HG02571 (cell line): ENCODE measurements at regions not wholly inside any gene's neighbourhood (a gene's known extent, or its start where the extent isn't known, plus 50 kb on each side); places are given as distances from the start of the nearest gene placed in this dataset.

Source experiments
- ATAC-seq: cut with Tn5 transposase; IDR thresholded peaks from one replicate; pipeline ENCODE4 v1.9.1; 2021; ENCODE audit warnings: mild to moderate bottlenecking, moderate library complexity; ENCODE audit not compliant: unreplicated experiment

- ATAC-seq, result no peak
Measured at GRCh38 chr1:71269179-71269578, 188.3 kb upstream of the ZRANB2 start.

GRCh38 chr1:71267220-71267619 lies 186.4 kb upstream of the ZRANB2 start:
- ATAC-seq, result no peak

DNA sequence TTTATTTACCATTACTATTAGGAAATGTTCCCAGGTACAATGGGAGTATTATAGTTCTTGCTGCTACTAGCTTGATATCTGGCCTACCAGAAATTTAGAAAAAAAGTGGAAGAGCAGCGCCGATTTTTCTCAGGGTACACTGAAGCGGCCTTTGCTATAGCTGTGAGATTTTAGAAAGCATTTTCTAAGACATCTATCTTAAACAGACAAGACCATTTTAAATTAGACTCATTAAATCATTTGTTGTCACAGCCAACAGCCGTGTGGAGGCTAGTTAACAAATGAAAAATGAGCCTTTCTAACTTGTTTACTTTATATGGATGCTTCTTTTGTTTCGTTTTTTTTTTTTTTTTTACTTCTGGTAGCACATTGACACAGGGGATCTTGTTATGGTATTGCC lies 183.2 kb upstream of the ZRANB2 start:
- no peak for ATAC-seq

DNA sequence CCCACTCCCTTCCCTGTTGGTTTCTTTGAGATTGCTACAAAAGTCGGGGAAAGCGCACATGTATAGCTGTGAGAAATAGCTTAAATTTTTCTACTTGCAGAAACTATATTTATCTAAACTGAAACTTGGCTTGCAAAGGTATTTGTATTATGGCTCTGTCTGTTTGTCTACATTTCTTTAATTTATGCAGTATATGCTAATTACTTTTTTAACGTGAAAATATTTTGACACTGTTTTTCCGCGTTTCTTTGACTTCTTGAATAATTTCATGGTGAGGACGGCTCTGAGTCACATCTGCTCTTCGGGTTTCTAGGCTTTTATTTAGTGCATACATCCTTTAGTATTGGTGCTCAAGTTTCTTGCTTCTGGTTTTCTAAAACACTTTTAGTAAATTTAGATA lies 182.1 kb upstream of the ZRANB2 start:
- no peak for ATAC-seq

- no peak for ATAC-seq
Measured at GRCh38 chr1:71252900-71253299, 172.1 kb upstream of the ZRANB2 start.

DNA sequence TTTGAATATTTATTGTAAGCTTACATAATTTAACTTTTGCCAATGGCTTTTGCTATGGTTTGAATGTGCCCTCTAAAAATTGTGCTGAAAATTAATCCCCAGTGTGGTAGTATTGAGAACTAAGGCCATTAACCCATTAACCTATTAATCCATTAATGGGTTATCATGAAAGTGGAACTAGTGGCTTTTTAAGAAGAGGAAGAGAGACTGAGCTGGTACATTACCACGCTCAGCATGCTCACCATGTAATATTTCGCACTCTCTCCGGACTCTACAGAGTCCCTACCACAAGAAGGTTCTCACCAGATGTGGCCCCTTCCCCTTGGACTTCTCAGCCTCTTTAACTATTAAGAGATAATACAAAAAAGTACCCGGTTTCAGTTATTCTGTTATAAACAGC lies 164.4 kb upstream of the ZRANB2 start:
- ATAC-seq, result no peak

DNA sequence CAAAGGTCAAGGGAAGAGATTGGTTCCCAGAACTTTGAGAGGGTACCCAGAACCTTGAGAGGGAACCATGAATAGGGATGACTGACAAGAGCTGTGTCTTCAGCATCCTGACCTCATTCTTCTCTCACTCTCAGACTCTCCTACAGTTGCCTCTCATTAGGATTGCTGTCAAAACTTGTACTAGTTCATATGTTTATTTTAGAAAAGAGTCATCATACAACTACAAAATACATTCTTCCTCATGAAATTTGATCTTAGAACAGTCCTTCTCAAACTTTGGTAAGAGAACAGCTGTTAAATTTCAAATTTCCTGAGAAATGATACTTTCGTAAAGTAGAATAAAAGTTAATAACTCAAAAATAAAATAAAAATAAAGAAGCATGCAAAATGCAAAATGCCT lies 161.4 kb upstream of the ZRANB2 start:
- ATAC-seq, result no peak

GRCh38 chr1:71240656-71241055 lies 159.8 kb upstream of the ZRANB2 start:
- no peak for ATAC-seq

DNA sequence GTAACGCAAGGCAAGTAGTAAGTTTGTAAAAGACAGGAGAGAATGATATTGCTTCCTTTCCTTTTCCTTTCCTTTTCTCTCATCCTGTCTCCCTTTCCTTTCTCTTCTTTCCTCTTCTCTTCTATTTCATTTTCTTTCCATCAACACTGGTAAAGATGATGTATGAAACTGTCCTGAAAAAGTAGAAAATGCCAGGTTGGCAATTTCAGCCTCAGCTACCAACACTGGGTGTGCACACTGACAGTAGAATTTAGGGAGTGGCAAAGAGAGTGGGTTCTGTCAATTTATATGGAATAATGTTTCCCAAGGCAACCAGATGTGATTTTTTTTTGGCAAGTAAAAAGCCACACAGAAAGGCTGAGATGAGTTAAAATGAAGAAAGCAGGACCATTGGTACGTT lies 155.7 kb upstream of the ZRANB2 start:
- no peak for ATAC-seq

- ATAC-seq, result no peak
Measured at GRCh38 chr1:71233645-71234044, 152.8 kb upstream of the ZRANB2 start.

- no peak for ATAC-seq
Measured at GRCh38 chr1:71232786-71233185, 152.0 kb upstream of the ZRANB2 start.

DNA sequence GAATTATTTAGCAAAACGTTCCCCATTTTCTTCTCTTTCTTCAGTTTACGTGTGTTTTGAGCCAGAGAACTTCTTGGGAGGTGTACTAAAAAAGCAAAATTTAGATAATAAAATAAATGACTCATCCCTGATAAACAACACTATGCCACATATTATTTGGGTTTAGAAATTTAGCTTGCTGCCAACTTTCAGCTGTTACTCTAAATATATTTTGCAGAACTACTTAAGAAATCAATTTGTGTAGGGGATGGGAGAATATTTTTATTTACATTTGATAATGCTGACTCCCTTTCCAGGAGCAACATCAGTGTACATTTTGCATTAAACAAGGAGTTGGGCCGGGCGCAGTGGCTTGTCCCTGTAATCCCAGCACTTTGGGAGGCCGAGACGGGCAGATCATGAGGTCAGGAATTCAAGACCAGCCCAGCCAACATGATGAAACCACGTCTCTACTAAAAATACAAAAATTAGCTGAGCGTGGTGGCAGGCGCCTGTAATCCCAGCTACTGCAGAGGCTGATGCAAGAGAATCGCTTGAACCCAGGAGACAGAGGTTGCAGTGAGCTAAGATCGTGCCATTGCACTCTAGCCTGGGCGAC lies 151.4 kb upstream of the ZRANB2 start:
- no peak for ATAC-seq

GRCh38 chr1:71231751-71232150 lies 150.9 kb upstream of the ZRANB2 start:
- no peak for ATAC-seq

DNA sequence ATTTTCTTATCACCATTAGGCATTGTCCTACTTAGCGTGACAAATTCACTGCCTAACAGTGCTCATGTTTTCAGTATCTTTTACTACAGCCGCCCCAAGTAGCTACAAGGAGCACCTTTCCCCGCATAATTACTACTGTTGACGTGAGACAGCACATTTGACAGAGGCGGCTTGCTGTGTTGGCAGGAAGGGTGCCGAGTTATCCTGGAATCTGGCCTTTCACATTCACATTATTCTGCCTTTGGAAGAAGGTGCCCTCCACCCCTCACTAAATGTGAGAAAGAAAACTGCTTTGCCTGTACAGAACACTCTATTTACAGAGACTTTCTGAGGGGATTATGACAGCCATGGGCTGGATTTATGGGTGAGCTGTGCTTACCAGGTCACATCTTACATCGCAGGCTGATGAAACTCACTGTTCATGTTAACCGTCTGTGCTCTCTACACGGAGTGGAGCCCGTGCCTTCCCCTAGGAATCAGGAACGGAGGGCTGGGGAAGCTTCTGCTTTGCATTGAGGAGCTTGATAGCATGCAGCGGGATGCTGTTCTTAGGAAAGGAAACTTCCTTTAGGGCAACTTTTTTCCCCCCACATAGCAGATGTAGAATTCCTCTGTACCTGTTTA lies 148.0 kb upstream of the ZRANB2 start:
- no peak for ATAC-seq

- no peak for ATAC-seq
Measured at GRCh38 chr1:71228241-71228640, 147.4 kb upstream of the ZRANB2 start.

- no peak for ATAC-seq
Measured at GRCh38 chr1:71224741-71225377, 144.0 kb upstream of the ZRANB2 start.

GRCh38 chr1:71223641-71224340 lies 143.0 kb upstream of the ZRANB2 start:
- ATAC-seq, result no peak

GRCh38 chr1:71222668-71223067 lies 141.8 kb upstream of the ZRANB2 start:
- no peak for ATAC-seq

- no peak for ATAC-seq
Measured at GRCh38 chr1:71210718-71211117, 129.9 kb upstream of the ZRANB2 start.

DNA sequence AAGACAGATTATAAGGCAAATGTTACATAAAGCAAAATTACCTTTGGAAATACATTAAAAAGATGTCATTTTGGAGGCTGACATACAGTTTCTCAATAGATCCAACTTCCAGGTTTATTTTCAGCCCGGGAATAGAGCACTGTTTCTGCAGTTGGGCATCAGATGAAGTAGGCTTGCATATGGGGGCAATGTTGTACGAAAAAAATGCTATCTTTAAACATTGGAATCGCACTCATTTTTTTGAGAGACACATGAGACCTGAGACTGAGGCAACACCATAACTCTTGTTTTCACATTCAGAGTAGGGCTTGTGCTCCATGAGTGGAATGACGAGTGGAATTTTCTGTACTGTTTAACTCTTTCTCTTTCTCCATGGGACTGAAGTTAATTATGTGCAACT lies 122.4 kb upstream of the ZRANB2 start:
- no peak for ATAC-seq

DNA sequence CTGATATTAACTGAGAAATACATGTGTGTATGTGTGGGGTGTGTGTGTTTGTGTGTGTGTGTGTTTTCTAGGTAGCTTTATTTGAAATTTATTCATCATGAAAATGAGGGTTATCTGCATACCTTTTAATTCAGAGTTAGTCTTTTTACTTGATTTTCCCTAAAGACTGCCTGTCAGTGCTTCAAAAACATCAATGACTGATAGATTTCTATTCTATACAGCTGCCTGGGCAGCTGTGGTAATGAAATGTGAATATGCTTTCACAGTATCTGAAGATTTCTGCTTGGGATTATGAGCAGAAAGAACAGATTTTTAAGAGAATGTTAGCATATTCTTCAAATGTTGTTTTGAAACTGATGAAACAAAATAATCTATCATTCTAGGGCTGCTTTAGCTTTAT lies 119.7 kb upstream of the ZRANB2 start:
- no peak for ATAC-seq

GRCh38 chr1:71196685-71197084 lies 115.8 kb upstream of the ZRANB2 start:
- ATAC-seq, result no peak
